Keratinocyte (primary cell): ENCODE measurements at regions not wholly inside any gene's neighbourhood (a gene's known extent, or its start where the extent isn't known, plus 50 kb on each side); places are given as distances from the start of the nearest gene placed in this dataset.
"Not testable (repeated sequence)": the region's sequence is repeated elsewhere in the genome, so short reads cannot be mapped to it uniquely, and the experiment has no call there.

Source experiments
- DNase-seq: peaks from one replicate; pipeline ENCODE4 v3.0.0-alpha.2; 2011; ENCODE audit warnings: low read depth, missing footprints, low spot score
- FAIRE-seq: peaks from 2 replicates; lab custom pipeline; 2011; peaks lifted over from hg19 to GRCh38; lab: Jason Lieb, UNC
- H2AFZ ChIP-seq: 2 replicates; pipeline ENCODE4 v1.6.0; 2012; ENCODE audit warnings: low read length, control low read depth, inconsistent platforms; ENCODE audit not compliant: control insufficient read depth
- H3K27ac ChIP-seq: 2 replicates; pipeline ENCODE4 v1.5.1; 2011; ENCODE audit warnings: low read length; ENCODE audit not compliant: control insufficient read depth, insufficient read depth
- H3K27me3 ChIP-seq: 3 replicates; pipeline ENCODE4 v1.6.0; 2011; ENCODE audit warnings: low read length; ENCODE audit not compliant: control insufficient read depth, insufficient read depth; ENCODE audit errors: extremely low read depth
- H3K36me3 ChIP-seq, 2 experiments: 2 replicates in 1 of 2; 3 replicates in 1 of 2; pipeline ENCODE4 v1.5.1; 2011; ENCODE audit warnings: low read length in 2 of 2, mild to moderate bottlenecking in 1 of 2; ENCODE audit not compliant: control insufficient read depth in 2 of 2, insufficient read depth in 2 of 2; ENCODE audit errors: extremely low read depth in 1 of 2
- H3K4me1 ChIP-seq: 3 replicates; pipeline ENCODE4 v1.5.1; 2011; ENCODE audit warnings: low read length; ENCODE audit not compliant: control insufficient read depth, insufficient read depth; ENCODE audit errors: extremely low read depth
- H3K4me2 ChIP-seq: 3 replicates; pipeline ENCODE4 v1.6.0; 2011; ENCODE audit warnings: low read depth, low read length; ENCODE audit not compliant: control insufficient read depth, insufficient read depth; ENCODE audit errors: extremely low read depth
- H3K4me3 ChIP-seq, 3 experiments: fragments of 200-600 bp in 1 of 3; sonication (generic) in 1 of 3; 2 replicates in 2 of 3; 3 replicates in 1 of 3; pipeline ENCODE4 v1.5.1; 2011 to 2016; ENCODE audit warnings: low read length in 3 of 3, mild to moderate bottlenecking in 3 of 3, control low read depth in 2 of 3, inconsistent platforms in 1 of 3, low read depth in 1 of 3, mixed read lengths in 1 of 3, mixed run types in 1 of 3, moderate library complexity in 1 of 3; ENCODE audit not compliant: control insufficient read depth in 2 of 3, insufficient read depth in 2 of 3; ENCODE audit errors: extremely low read depth in 1 of 3
- H3K79me2 ChIP-seq: 2 replicates; pipeline ENCODE4 v1.6.0; 2012; ENCODE audit warnings: low read length; ENCODE audit not compliant: control insufficient read depth, insufficient read depth
- H3K9ac ChIP-seq: 3 replicates; pipeline ENCODE4 v1.6.0; 2011; ENCODE audit warnings: low read length; ENCODE audit not compliant: control insufficient read depth, insufficient read depth; ENCODE audit errors: extremely low read depth
- H3K9me1 ChIP-seq: 3 replicates; pipeline ENCODE4 v1.6.0; 2011; ENCODE audit warnings: low read length; ENCODE audit not compliant: control insufficient read depth, insufficient read depth; ENCODE audit errors: extremely low read depth
- H3K9me3 ChIP-seq: 2 replicates; pipeline ENCODE4 v1.5.1; 2012; ENCODE audit warnings: low read depth, low read length; ENCODE audit not compliant: control insufficient read depth
- H4K20me1 ChIP-seq: 3 replicates; pipeline ENCODE4 v1.6.0; 2011; ENCODE audit warnings: low read length; ENCODE audit not compliant: control insufficient read depth, insufficient read depth; ENCODE audit errors: extremely low read depth
- EZH2 ChIP-seq: IDR thresholded peaks from one replicate; pipeline ENCODE4 v1.6.1; 2012; ENCODE audit warnings: inconsistent platforms, mild to moderate bottlenecking, low read length, moderate library complexity
- dilution Hi-C: fragments of 300-500 bp; cut with MboI; formaldehyde crosslinking; loops from one replicate; pipeline ENCODE4 v1.7.0; 2020; ENCODE audit warnings: low sequenced_read_pairs; ENCODE audit not compliant: extremely low pct_ligation_motif_present
- TF ChIP-seq, protein P1 (sequence below), 3 experiments: IDR thresholded peaks in 1 of 3; conservative IDR thresholded peaks in 1 of 3; optimal IDR thresholded peaks in 1 of 3; 2 replicates in 2 of 3; 3 replicates in 1 of 3; pipeline versions ENCODE3 to v1.5.1; 2011; ENCODE audit warnings: low read length in 3 of 3, mild to moderate bottlenecking in 3 of 3, moderate library complexity in 2 of 3, control low read depth in 1 of 3, inconsistent platforms in 1 of 3; ENCODE audit not compliant: insufficient read depth in 2 of 3; ENCODE audit errors: extremely low read depth in 1 of 3

DNA sequence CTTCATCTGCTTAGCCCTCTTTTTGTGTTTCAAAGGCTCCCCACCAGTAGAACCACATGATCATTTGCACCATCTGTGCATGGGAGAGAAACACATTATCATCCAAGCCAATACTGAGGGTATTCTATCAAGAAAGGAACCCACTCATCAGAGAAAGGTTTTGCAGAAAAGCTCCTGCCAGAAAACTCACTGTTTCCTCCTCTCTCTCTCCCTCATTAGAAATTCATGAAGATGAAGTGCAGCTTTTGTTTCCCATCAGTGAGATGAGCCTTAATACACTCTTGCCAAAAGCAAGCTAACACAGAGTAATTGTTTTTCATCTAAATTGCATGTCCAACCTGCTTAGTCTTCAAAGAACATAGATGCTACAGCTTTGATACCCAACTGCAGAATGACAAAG, 142.4 kb upstream of the GRAMD2B start:
- no peak for FAIRE-seq
- H3K27ac ChIP-seq = no peak overlapping the region
- H3K9ac ChIP-seq = no peak overlapping the region
- H3K4me2 ChIP-seq = no peak overlapping the region
- no peak for DNase-seq
- H3K9me1 ChIP-seq = no peaks in the 10 kb centered on the region
- H3K27me3 ChIP-seq = no peaks in the 10 kb centered on the region
- H2AFZ ChIP-seq = no peak overlapping the region
- no peaks in the 10 kb centered on the region for H3K4me1 ChIP-seq
- TF ChIP-seq EZH2 = no peak
- TF ChIP-seq, protein P1, sequence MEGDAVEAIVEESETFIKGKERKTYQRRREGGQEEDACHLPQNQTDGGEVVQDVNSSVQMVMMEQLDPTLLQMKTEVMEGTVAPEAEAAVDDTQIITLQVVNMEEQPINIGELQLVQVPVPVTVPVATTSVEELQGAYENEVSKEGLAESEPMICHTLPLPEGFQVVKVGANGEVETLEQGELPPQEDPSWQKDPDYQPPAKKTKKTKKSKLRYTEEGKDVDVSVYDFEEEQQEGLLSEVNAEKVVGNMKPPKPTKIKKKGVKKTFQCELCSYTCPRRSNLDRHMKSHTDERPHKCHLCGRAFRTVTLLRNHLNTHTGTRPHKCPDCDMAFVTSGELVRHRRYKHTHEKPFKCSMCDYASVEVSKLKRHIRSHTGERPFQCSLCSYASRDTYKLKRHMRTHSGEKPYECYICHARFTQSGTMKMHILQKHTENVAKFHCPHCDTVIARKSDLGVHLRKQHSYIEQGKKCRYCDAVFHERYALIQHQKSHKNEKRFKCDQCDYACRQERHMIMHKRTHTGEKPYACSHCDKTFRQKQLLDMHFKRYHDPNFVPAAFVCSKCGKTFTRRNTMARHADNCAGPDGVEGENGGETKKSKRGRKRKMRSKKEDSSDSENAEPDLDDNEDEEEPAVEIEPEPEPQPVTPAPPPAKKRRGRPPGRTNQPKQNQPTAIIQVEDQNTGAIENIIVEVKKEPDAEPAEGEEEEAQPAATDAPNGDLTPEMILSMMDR (optimal IDR thresholded peaks at IDR 0.05 in 1 of 3, IDR thresholded peaks at IDR 0.05 in 1 of 3, conservative IDR thresholded peaks at IDR 0.05 in 1 of 3; ENCODE audit: extremely low read depth in 1 of 3, insufficient read depth in 2 of 3, low read length in 3 of 3) = no peak
- dilution Hi-C loops = no loop called here
- no peaks in the 10 kb centered on the region for H3K36me3 ChIP-seq
- no peaks in the 10 kb centered on the region for H3K79me2 ChIP-seq
- no peak overlapping the region for H3K4me3 ChIP-seq
- H3K9me3 ChIP-seq = no peaks in the 10 kb centered on the region
- H4K20me1 ChIP-seq = no peaks in the 10 kb centered on the region

DNA sequence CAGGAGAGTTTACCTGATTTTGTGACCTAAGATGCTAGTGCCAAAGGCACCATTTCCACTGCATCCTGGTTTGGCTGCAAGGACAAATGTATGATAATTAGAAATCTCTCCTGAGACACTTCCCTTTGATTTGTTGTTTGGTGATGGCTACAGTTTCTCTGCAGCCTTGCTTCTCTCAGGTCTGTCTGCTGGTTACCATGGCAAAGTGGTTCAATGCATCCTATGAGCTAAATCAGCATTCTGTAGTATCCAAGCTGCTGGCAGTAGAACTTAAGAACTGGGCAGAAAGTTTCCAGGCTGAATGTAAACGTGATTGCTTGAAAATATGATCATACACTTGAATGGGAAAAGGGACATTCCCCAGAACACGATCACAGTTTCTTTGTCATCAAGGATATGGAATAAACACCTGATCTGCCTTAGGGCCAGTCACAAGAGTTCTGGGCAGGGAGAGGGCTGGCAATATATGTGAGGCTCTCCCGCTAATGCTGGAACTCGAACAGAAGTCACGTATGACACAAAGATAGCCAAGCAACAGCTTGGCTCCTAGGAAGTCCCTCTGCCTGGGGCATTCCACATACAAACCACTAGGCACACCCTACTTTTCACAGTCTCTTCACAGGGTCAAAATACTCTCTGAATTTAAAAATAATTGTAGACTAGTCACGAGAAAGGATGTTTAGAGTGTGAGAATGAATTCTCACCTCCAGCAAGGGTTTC, 138.1 kb upstream of the GRAMD2B start:
- dilution Hi-C loops = no loop called here
- H3K27me3 ChIP-seq = no peaks in the 10 kb centered on the region
- no peak overlapping the region for H3K4me2 ChIP-seq
- no peaks in the 10 kb centered on the region for H3K36me3 ChIP-seq
- H3K4me3 ChIP-seq = no peak overlapping the region
- no peak for FAIRE-seq
- no peaks in the 10 kb centered on the region for H3K4me1 ChIP-seq
- TF ChIP-seq, protein P1 (optimal IDR thresholded peaks at IDR 0.05 in 1 of 3, IDR thresholded peaks at IDR 0.05 in 1 of 3, conservative IDR thresholded peaks at IDR 0.05 in 1 of 3; ENCODE audit: extremely low read depth in 1 of 3, insufficient read depth in 2 of 3, low read length in 3 of 3) = no peak
- no peak for TF ChIP-seq EZH2
- H3K9me1 ChIP-seq = no peaks in the 10 kb centered on the region
- H2AFZ ChIP-seq = no peak overlapping the region
- no peaks in the 10 kb centered on the region for H3K79me2 ChIP-seq
- H3K9ac ChIP-seq = no peak overlapping the region
- no peaks in the 10 kb centered on the region for H4K20me1 ChIP-seq
- no peak for DNase-seq
- H3K27ac ChIP-seq = no peak overlapping the region
- H3K9me3 ChIP-seq = no peaks in the 10 kb centered on the region

DNA sequence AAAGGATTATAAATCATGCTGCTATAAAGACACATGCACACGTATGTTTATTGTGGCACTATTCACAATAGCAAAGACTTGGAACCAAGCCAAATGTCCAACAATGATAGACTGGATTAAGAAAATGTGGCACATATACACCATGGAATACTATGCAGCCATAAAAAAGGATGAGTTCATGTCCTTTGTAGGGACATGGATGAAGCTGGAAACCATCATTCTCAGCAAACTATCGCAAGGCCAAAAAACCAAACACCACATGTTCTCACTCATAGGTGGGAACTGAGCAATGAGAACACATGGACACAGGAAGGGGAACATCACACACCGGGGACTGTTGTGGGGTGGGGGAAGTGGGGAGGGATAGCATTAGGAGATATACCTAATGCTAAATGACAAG, 127.1 kb upstream of the GRAMD2B start:
- dilution Hi-C loops, H3K4me1 ChIP-seq, H3K27me3 ChIP-seq, FAIRE-seq, H3K4me2 ChIP-seq, H3K4me3 ChIP-seq, H3K27ac ChIP-seq, H2AFZ ChIP-seq, H3K9me1 ChIP-seq, H3K36me3 ChIP-seq, H3K79me2 ChIP-seq, H3K9ac ChIP-seq, H3K9me3 ChIP-seq, H4K20me1 ChIP-seq, DNase-seq: not testable (repeated sequence)
